Activated CD8-positive, alpha-beta memory T cell treated with anti-CD3 and anti-CD28 coated beads for 36 hours (primary cell): ENCODE measurements at regions not wholly inside any gene's neighbourhood (a gene's known extent, or its start where the extent isn't known, plus 50 kb on each side); places are given as distances from the start of the nearest gene placed in this dataset.
"Not testable (repeated sequence)": the region's sequence is repeated elsewhere in the genome, so short reads cannot be mapped to it uniquely, and the experiment has no call there.

Experiments
- CTCF ChIA-PET: fragments of 350-600 bp; sonication (Branson Sonifier 250); formaldehyde crosslinking; loops from one replicate; lab custom pipeline; 2021; ENCODE audit warnings: antibody characterized with exemption; lab: Charles Lee
- POLR2A ChIA-PET: fragments of 350-600 bp; sonication (Branson Sonifier 250); formaldehyde crosslinking; loops from one replicate; lab custom pipeline; 2021; ENCODE audit warnings: antibody characterized with exemption; lab: Charles Lee

- ChIA-PET CTCF (no interaction called here), POLR2A (no interaction called here)
Observed at GRCh38 chrX:135632353-135632752, 81.1 kb upstream of the CT45A1 start.

GRCh38 chrX:135639066-135639780 lies 74.2 kb upstream of the CT45A1 start:
- ChIA-PET POLR2A (interaction anchor here (0.5 kb wide), 1 partner anchor 153 kb away, joined by 3 read pairs; no protein-coding TSS in a partner anchor), CTCF (no interaction called here)

GRCh38 chrX:135643916-135644315 lies 69.5 kb upstream of the CT45A1 start:
- CTCF ChIA-PET: no interaction called here
- POLR2A ChIA-PET: no interaction called here

- ChIA-PET CTCF (no interaction called here), POLR2A (no interaction called here)
Observed at GRCh38 chrX:135644624-135645023, 68.8 kb upstream of the CT45A1 start.

GRCh38 chrX:135649029-135649428 lies 64.4 kb upstream of the CT45A1 start:
- ChIA-PET CTCF (no interaction called here), POLR2A (no interaction called here)

GRCh38 chrX:135649561-135649960 lies 63.9 kb upstream of the CT45A1 start:
- ChIA-PET CTCF (no interaction called here), POLR2A (no interaction called here)

- POLR2A ChIA-PET: no interaction called here
Observed at GRCh38 chrX:135651647-135652295, 61.7 kb upstream of the CT45A1 start.

GRCh38 chrX:135652602-135653001 lies 60.8 kb upstream of the CT45A1 start:
- CTCF ChIA-PET: no interaction called here
- POLR2A ChIA-PET: no interaction called here

More at GRCh38 chrX:135651647-135652295, 61.7 kb upstream of the CT45A1 start:
- CTCF ChIA-PET: no interaction called here

- POLR2A ChIA-PET, CTCF ChIA-PET: not testable (repeated sequence)
Observed at GRCh38 chrX:135657952-135658654, 55.3 kb upstream of the CT45A1 start.
